Transverse colon (tissue), 3 donors: ENCODE measurements at regions not wholly inside any gene's neighbourhood (a gene's known extent, or its start where the extent isn't known, plus 50 kb on each side); places are given as distances from the start of the nearest gene placed in this dataset.

ENCODE experiments used
- EP300 ChIP-seq: sonication (generic); formaldehyde crosslinking; IDR thresholded peaks from one replicate; pipeline ENCODE4 v1.6.1; 2017; ENCODE audit warnings: antibody characterized with exemption, low read depth
- POLR2A ChIP-seq: fragments of 450-650 bp; IDR thresholded peaks from one replicate; pipeline ENCODE4 v1.6.1; 2016; ENCODE audit warnings: antibody characterized with exemption, mild to moderate bottlenecking, moderate library complexity
- TF ChIP-seq, protein P1 (sequence below), 5 experiments: fragments of 200-600 bp in 3 of 5; fragments of 450-650 bp in 2 of 5; sonication (generic) in 3 of 5; IDR thresholded peaks; 1 replicate in 2 of 5; 2 replicates in 3 of 5; pipeline ENCODE4 v1.5.1; 2016 to 2017; ENCODE audit warnings: antibody characterized with exemption in 5 of 5, inconsistent platforms in 3 of 5, mild to moderate bottlenecking in 2 of 5, moderate library complexity in 1 of 5

DNA sequence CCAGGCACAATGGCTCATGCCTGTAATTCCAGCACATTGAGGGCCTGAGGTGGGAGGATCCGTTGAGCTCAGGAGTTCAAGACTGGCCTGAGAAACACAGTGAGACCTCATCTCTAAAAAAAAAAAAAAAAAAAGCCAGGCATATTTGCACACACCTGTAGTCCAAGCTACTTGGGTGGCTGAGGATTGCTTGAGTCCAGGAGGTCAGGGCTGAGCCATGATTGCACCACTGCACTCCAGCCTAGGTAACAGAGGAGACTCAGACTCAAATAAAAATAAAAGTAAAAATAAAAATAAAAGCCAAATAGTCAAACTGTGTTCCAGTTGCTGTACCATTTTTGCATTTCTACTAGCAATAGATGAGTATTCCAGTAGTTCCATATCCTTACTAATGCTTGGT is 616.0 kb downstream of the KIF4B start:
- TF ChIP-seq, protein P1, sequence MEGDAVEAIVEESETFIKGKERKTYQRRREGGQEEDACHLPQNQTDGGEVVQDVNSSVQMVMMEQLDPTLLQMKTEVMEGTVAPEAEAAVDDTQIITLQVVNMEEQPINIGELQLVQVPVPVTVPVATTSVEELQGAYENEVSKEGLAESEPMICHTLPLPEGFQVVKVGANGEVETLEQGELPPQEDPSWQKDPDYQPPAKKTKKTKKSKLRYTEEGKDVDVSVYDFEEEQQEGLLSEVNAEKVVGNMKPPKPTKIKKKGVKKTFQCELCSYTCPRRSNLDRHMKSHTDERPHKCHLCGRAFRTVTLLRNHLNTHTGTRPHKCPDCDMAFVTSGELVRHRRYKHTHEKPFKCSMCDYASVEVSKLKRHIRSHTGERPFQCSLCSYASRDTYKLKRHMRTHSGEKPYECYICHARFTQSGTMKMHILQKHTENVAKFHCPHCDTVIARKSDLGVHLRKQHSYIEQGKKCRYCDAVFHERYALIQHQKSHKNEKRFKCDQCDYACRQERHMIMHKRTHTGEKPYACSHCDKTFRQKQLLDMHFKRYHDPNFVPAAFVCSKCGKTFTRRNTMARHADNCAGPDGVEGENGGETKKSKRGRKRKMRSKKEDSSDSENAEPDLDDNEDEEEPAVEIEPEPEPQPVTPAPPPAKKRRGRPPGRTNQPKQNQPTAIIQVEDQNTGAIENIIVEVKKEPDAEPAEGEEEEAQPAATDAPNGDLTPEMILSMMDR (IDR thresholded peaks at IDR 0.05) = no peak
- TF ChIP-seq POLR2A (no peak), EP300 (no peak)
